ES-I3 (cell line): ENCODE measurements at regions not wholly inside any gene's neighbourhood (a gene's known extent, or its start where the extent isn't known, plus 50 kb on each side); places are given as distances from the start of the nearest gene placed in this dataset.
"Not testable (repeated sequence)": the region's sequence is repeated elsewhere in the genome, so short reads cannot be mapped to it uniquely, and the experiment has no call there.

Experiments used
- H3K36me3 ChIP-seq: 2 replicates; pipeline ENCODE4 v1.6.1; 2013; ENCODE audit warnings: mild to moderate bottlenecking, low read length, control low read depth, moderate library complexity; ENCODE audit not compliant: insufficient read depth
- H3K4me1 ChIP-seq: 2 replicates; pipeline ENCODE4 v1.6.1; 2013; ENCODE audit warnings: mild to moderate bottlenecking, control low read depth, low read length; ENCODE audit not compliant: insufficient read depth
- H3K9ac ChIP-seq: 2 replicates; pipeline ENCODE4 v1.6.1; 2013; ENCODE audit warnings: low read depth, mild to moderate bottlenecking, low read length, moderate library complexity
- H3K9me3 ChIP-seq: 2 replicates; pipeline ENCODE4 v1.6.1; 2013; ENCODE audit warnings: mild to moderate bottlenecking, low read length, moderate library complexity; ENCODE audit not compliant: control insufficient read depth, insufficient read depth

DNA sequence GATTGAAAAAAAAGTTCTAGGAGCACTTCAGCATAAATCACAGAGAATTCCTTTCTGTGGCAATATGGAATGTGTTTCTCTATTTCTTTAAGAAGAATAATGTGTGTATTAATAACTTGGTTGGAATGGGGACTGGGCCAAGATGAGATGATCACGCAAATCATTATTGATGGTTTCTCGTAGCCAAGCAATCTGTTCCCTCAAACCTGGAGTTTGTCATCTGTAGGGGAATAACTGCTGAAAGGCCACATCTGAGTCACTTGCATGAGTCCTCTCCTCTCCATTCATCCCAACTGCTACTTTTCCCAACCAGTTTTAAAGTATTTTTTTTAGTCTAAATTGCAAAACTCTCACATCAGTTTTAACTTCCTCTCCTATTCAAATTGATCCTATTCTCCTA is 480.4 kb downstream of the PLPP3 start:
- H3K9me3 ChIP-seq, result no peaks in the 10 kb centered on the region; the same call in 1 of the 2 replicates
- H3K4me1 ChIP-seq, result no peaks in the 10 kb centered on the region
- no peak overlapping the region for H3K9ac ChIP-seq
- H3K36me3 ChIP-seq, result no peaks in the 10 kb centered on the region

DNA sequence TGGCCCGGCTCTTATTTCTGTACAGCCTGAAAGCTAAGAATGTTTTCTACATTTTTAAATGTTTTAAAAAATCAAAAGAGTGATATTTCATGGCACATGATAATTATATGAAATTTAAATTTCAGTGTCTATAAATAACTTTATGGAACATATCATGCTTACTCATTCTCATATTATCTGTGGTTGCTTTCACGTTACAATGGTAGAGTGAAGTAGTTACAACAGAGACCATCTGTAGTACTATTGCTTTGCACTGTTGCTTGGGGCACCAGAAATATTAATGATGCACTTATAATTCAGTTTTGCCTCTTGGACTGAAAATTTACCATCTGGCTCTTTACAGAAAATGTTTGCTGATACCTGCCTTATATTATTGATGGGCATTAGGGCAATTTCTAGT is 481.6 kb downstream of the PLPP3 start:
- no peaks in the 10 kb centered on the region for H3K4me1 ChIP-seq
- no peaks in the 10 kb centered on the region for H3K36me3 ChIP-seq

DNA sequence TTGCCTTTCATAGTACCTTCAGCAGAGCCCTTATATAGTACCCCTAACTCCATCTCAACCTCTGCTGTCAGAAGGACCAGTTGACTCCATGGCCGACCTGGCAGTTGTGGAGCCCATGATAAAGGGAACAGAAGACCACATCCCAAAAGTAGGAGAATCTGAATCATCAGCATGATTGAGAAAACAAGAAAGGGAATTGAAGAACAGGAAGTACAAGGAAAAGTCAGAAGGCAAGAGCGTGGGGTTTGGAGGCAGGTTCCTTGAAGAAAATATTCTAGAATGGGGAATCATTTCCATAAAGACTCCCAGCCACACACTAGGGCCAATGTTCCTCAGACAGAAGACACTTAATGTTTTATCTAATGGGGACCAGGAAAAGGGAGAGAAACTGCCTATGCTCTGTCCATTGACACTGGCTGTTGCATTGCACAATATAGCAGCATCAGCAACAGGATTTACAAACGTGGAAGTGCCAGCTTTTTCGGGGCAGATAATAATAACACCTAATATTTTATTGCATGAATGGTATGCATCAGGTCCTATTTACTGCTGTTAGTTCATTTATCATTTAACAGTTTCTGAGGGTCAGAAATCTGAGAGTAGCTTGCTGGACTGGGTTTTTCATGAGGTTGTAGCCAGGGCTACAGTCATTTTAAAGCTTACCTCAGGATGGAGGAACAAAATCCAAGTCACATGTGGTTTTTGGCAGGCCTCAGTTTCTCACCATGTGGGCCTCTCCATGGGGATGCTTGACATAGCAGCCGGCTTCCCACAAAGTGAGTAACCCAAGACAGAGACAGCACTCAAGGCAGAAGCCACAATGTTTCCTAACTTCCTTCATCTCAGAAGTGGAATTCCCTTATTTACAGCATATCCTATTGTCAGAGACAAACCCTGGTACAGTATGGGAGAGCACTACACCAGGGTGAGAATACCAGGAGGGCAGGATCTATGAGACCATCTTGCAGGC is 483.4 kb downstream of the PLPP3 start:
- Histone ChIP-seq H3K4me1 (no peaks in the 10 kb centered on the region), H3K9me3 (no peaks in the 10 kb centered on the region), H3K9ac (no peak overlapping the region), H3K36me3 (no peaks in the 10 kb centered on the region)

More for the DNA sequence above, 481.6 kb downstream of the PLPP3 start:
- no peaks in the 10 kb centered on the region for H3K9me3 ChIP-seq
- H3K9ac ChIP-seq, result no peak overlapping the region

DNA sequence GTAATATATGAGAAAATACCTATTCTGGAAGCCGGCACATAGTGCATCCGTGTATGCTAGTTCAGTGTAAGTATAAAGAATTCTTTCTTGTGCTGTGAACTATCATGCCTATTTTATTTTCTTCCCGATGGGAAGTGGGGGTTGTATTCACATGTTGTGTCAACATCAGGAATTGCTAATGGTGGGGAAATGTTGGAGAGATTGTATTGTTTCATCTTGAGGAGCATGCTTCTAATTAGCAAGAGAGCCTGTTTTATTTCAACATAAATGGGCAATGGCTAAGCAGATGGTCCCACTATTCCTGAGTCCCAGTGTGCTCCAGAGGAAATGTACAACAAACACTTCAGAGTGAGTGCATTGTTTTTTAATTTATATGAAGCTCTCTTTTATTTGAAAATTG is 485.2 kb downstream of the PLPP3 start:
- no peaks in the 10 kb centered on the region for H3K36me3 ChIP-seq
- H3K4me1 ChIP-seq, result no peaks in the 10 kb centered on the region
- H3K9ac ChIP-seq, result no peak overlapping the region
- H3K9me3 ChIP-seq, result no peaks in the 10 kb centered on the region

DNA sequence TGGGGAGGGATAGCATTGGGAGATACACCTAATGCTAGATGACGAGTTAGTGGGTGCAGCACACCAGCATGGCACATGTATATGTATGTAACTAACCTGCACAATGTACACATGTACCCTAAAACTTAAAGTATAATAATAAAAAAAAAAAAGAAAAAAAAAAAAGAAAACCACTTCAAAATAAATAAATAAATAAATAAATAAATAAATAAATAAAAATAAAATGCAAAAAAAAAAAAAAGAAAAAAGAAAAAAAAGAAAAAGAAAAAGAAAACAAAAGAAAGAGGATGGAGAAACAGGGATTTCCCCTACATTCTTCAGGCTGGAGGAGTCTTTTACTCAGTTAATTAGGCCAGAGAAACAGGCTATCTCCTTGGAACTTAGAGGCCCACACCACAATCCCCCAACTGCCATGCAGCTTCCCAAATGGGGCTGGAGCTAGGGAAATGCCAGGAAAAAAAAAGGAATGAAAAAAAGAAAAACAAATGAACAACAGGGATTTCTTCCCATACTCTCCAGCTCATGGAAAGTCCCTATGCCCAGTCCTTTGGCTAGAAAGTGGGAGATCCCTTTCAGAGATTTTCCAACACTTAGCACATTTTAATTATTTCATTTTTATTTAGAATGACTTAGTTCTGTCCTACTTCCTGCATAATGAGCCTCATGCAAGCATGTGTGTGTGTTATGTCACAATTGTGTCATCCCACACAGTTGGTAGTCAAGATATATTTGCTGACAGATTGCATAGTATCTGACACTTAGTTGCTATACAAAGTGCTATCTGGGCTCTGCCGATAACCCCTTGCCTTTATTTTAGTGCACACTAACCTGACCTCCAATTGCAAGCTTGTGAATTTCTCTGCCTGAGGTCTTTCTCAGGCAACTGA is 486.4 kb downstream of the PLPP3 start:
- no peaks in the 10 kb centered on the region for H3K9me3 ChIP-seq
- no peak overlapping the region for H3K9ac ChIP-seq
- no peaks in the 10 kb centered on the region for H3K36me3 ChIP-seq
- no peaks in the 10 kb centered on the region for H3K4me1 ChIP-seq

DNA sequence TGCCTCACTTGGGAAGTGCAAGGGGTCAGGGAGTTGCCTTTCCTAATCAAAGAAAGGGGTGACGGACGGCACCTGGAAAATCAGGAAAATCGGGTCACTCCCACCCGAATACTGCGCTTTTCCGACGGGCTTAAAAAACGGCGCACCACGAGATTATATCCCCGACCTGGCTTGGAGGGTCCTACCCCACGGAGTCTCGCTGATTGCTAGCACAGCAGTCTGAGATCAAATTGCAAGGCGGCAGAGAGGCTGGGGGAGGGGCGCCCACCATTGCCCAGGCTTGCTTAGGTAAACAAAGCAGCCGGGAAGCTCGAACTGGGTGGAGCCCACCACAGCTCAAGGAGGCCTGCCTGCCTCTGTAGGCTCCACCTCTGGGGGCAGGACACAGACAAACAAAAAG is 489.5 kb downstream of the PLPP3 start:
- peak overlapping the region; percentile 2; the same call in 1 of the 2 replicates for H3K9ac ChIP-seq
- not testable (repeated sequence) for H3K4me1 ChIP-seq, H3K9me3 ChIP-seq, H3K36me3 ChIP-seq

DNA sequence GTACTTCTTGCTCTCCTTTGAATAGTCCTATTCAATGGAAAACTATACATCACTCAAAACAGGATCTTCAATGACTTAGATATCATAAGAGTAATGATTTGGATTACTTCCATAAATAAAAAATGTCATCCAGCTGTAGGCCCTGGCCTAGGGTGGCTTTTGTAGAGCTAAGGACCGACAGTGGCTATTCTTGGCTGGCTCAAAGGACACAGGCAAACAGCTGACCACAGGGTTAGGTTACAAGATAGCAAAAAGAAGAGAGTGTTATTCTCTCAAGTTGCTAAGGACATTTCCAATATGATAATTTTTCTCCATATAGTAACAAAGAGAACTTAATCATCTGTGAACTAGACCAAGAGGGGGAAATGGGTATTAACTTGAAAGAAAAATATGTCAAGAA is 495.1 kb downstream of the PLPP3 start:
- Histone ChIP-seq H3K9me3 (0 out of 2 replicates have a peak, but pooled peaks cover 3% of the 10 kb centered on the region), H3K4me1 (no peaks in the 10 kb centered on the region), H3K36me3 (no peaks in the 10 kb centered on the region), H3K9ac (no peak overlapping the region)

DNA sequence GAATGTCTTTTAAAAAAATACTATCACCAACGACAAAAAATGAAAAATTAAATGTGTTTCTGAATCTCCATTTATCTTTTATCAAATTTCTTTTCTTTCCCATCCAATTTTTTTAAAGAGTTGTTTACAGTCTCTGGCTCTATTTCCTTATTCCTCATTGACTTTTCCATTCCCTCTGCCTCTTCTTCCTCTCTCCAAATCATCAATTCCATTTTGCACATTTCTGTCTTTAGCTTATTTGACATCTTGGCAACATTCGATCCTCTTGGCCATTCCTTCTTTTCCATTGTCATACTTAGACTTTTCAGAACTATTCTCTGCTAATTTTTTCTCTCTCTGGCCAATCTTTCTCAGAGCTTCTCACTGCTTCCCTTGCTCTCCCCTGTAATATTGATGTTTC is 497.6 kb downstream of the PLPP3 start:
- H3K9me3 ChIP-seq, result no peaks in the 10 kb centered on the region
- H3K4me1 ChIP-seq, result no peaks in the 10 kb centered on the region
- no peaks in the 10 kb centered on the region for H3K36me3 ChIP-seq
- no peak overlapping the region for H3K9ac ChIP-seq

DNA sequence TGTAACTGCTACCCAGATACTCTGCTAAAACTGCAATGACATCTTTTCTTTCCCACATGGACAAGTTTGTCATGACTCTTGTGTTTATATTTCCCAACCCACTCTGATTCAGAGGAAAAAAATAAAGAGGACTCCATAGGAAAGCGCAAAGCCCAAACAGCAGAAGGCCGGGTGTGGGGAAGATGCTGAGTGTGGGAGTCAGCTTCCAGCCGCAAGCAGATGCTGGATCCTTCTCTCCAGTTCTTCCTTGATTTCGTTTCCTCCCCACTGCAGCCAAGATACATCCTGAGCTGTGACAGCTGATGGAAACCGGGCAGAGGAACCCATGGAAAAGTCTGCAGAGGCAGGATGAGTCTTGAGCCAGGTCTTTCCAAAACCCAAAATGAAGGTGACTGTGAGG is 498.2 kb downstream of the PLPP3 start:
- H3K9ac ChIP-seq, result no peak overlapping the region
- H3K9me3 ChIP-seq, result no peaks in the 10 kb centered on the region
- no peaks in the 10 kb centered on the region for H3K36me3 ChIP-seq
- no peaks in the 10 kb centered on the region for H3K4me1 ChIP-seq

DNA sequence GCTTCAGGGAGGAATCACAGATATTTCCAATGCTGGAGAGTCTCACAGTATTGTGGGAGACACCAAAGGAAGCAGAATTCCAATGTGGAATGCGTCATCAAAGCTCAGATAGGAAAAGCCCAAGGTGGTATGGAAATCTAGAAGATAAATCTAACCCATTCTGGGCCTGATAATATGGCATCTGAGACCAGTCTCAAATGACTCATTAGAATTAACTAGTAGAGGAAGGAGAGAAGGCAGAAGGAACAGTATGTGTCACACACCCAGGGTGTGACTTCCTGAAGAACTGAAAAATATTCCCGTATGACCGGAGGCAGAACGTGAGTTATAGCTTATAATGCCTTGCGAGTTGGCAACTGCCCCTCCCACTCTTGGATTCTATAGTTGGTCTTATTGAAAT is 499.2 kb downstream of the PLPP3 start:
- no peaks in the 10 kb centered on the region for H3K36me3 ChIP-seq
- H3K9me3 ChIP-seq, result no peaks in the 10 kb centered on the region
- H3K9ac ChIP-seq, result no peak overlapping the region
- no peaks in the 10 kb centered on the region for H3K4me1 ChIP-seq

DNA sequence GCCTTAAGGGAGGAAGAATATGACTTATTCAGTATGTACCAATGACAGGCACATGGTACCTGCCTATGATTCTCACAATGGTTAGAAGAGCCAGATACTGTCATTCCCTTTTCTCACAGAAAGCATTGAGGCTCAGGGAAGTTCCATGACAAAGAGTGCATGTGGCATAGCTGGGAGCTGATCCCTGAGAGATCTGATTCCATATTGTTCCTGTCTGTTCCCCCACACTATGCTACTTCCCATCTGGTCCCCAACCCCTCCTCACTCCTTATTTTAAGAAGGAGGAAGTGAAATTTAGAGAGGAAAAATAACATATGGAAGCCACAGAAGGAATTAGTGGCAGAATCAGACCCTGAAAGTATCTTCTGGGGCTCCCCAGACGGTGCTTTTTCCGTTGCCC is 500.0 kb downstream of the PLPP3 start:
- no peaks in the 10 kb centered on the region for H3K4me1 ChIP-seq
- H3K9ac ChIP-seq, result no peak overlapping the region
- no peaks in the 10 kb centered on the region for H3K36me3 ChIP-seq
- H3K9me3 ChIP-seq, result no peaks in the 10 kb centered on the region

DNA sequence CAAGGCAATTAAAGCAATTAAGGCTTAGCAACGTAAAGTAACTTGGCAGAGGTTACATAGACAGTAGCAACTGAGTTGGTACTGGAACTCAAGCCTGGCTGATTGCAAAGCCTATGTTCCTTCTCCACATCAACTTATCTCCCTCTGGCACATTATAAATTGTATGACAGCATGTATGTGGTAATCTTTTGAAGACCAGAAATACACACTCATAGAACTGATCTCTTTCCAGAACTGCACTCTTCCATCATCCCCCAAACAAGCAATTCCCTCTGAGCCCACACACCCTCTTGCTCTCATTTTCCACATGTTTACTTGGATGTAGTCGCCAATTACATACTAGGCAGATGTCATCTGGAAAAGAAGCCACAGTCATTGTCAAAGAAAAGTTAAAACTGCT is 502.2 kb downstream of the PLPP3 start:
- Histone ChIP-seq H3K9ac (no peak overlapping the region), H3K4me1 (no peaks in the 10 kb centered on the region), H3K9me3 (no peaks in the 10 kb centered on the region), H3K36me3 (no peaks in the 10 kb centered on the region)

DNA sequence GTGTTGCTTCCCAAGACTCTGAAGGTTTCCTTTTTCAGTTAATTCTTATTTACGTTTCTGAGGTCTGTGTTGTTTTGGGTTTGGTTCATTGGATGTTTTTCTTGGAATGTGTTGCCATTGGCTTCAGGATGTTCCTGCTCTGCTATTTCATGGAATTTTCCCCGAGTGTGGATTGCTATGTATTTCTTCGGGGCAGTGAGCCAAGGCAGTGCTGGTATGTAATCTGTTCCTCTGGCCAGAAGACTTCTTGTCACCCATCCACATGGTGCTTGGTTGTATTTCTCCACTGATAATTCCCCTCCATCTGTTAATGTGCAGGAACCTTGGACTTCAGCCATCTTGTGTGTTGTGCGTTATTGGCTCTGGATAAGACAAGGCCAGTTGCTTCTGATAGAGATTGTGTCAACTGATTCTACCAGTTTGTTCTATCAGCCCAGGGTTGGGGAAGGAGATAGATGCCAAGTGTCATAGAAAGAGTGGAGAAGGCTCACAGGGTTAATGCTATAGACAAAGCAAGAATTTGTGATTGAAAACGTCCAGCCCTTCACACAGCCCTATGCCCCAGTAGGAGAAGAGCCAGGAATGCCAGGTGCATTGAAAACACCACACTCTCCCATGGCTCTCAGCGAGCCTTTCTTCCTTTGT is 505.2 kb downstream of the PLPP3 start:
- H3K4me1 ChIP-seq, result no peaks in the 10 kb centered on the region
- no peak overlapping the region for H3K9ac ChIP-seq
- H3K36me3 ChIP-seq, result no peaks in the 10 kb centered on the region
- H3K9me3 ChIP-seq, result no peaks in the 10 kb centered on the region

DNA sequence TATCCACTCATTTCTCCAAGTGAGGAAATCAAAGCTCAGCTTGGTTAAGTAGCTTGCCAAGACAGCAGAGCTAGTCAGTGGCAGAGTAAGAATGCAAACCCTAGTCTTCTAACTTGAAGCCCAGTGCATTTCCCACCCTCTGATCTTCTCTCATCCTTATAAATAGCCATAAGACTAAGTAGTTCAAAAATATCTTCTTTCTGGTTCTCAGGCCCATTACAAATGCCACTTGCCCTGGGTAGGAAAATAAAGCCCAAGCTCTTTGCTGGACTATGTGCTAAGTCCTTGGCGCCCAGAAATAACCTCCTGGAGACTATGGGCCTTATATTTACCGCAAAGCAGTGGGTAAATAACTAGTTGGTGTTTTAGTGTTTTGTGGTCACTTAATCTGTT is 505.8 kb downstream of the PLPP3 start:
- Histone ChIP-seq H3K4me1 (no peaks in the 10 kb centered on the region), H3K9ac (no peak overlapping the region), H3K36me3 (no peaks in the 10 kb centered on the region), H3K9me3 (no peaks in the 10 kb centered on the region)
